ENCODE measurements at regions not wholly inside any gene's neighbourhood (a gene's known extent, or its start where the extent isn't known, plus 50 kb on each side); places are given as distances from the start of the nearest gene placed in this dataset.

DNA sequence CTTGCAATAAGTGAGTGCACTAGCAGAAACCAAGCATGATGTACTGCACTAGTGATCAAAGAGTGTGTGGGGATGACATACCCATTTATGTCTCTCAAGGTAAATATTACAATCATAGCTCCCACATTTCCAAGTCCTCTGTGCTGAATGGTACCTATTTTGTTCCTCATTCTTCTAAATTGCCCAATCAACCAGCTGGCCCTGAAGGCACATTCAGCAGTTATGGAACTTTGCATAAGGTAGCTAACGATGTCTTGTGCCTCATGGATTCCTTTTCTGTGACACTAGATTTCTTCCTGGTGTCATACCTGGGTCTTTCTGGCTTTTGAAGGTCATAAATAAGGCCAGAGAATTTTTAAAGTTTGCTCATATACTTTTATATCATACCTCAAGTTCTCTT is 963.0 kb downstream of the SLC4A3 start:
- TF ChIP-seq, protein P1, sequence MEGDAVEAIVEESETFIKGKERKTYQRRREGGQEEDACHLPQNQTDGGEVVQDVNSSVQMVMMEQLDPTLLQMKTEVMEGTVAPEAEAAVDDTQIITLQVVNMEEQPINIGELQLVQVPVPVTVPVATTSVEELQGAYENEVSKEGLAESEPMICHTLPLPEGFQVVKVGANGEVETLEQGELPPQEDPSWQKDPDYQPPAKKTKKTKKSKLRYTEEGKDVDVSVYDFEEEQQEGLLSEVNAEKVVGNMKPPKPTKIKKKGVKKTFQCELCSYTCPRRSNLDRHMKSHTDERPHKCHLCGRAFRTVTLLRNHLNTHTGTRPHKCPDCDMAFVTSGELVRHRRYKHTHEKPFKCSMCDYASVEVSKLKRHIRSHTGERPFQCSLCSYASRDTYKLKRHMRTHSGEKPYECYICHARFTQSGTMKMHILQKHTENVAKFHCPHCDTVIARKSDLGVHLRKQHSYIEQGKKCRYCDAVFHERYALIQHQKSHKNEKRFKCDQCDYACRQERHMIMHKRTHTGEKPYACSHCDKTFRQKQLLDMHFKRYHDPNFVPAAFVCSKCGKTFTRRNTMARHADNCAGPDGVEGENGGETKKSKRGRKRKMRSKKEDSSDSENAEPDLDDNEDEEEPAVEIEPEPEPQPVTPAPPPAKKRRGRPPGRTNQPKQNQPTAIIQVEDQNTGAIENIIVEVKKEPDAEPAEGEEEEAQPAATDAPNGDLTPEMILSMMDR (IDR thresholded peaks at IDR 0.05; ENCODE audit: insufficient read depth, low read depth, low read length) = no peak
- TF ChIP-seq EZH2 (IDR thresholded peaks at IDR 0.05; ENCODE audit: insufficient read depth, low read length) = no peak
